ENCODE measurements at regions not wholly inside any gene's neighbourhood (a gene's known extent, or its start where the extent isn't known, plus 50 kb on each side); places are given as distances from the start of the nearest gene placed in this dataset.

GRCh38 chr18:22514655-22515054, 96.9 kb upstream of the CTAGE1 start:
- no peak for TF ChIP-seq CTCF (IDR thresholded peaks at IDR 0.05)
- no peak for TF ChIP-seq EZH2 (IDR thresholded peaks at IDR 0.05)
